Transverse colon (tissue), 4 donors: ENCODE measurements at regions not wholly inside any gene's neighbourhood (a gene's known extent, or its start where the extent isn't known, plus 50 kb on each side); places are given as distances from the start of the nearest gene placed in this dataset.

Experiments used
- DNase-seq: peaks from one replicate; pipeline ENCODE4 v3.0.0-alpha.2; 2019
- H3K27ac ChIP-seq, 4 donors: fragments of 200-600 bp; sonication (generic); 2 replicates each; pipeline ENCODE4 v1.5.1; 2016 to 2018; ENCODE audit warnings: inconsistent platforms in 4 of 4
- H3K27me3 ChIP-seq: fragments of 200-600 bp; sonication (generic); 2 replicates; pipeline ENCODE4 v1.5.1; 2017; ENCODE audit warnings: inconsistent platforms
- H3K36me3 ChIP-seq, 4 donors: fragments of 200-600 bp; sonication (generic); 2 replicates each; pipeline ENCODE4 v1.5.1; 2017 to 2019; ENCODE audit warnings: inconsistent platforms in 4 of 4
- H3K4me1 ChIP-seq, 4 donors: fragments of 200-600 bp; sonication (generic); 2 replicates each; pipeline ENCODE4 v1.5.1; 2017 to 2020; ENCODE audit warnings: inconsistent platforms in 4 of 4
- H3K4me3 ChIP-seq, 4 donors: fragments of 200-600 bp; sonication (generic); 1 replicate in 1 of 4; 2 replicates in 3 of 4; pipeline versions ENCODE4 v1.5.1 to v1.6.1; 2017 to 2019; ENCODE audit warnings: inconsistent platforms in 4 of 4
- H3K9me3 ChIP-seq, 2 donors: fragments of 200-600 bp; sonication (generic); 2 replicates each; pipeline ENCODE4 v1.5.1; 2017 to 2019; ENCODE audit warnings: inconsistent platforms in 2 of 2
- CTCF ChIP-seq, 5 experiments: fragments of 200-600 bp in 3 of 5; fragments of 450-650 bp in 2 of 5; sonication (generic) in 3 of 5; IDR thresholded peaks; 1 replicate in 2 of 5; 2 replicates in 3 of 5; pipeline ENCODE4 v1.5.1; 2016 to 2017; ENCODE audit warnings: antibody characterized with exemption in 5 of 5, inconsistent platforms in 3 of 5, mild to moderate bottlenecking in 2 of 5, moderate library complexity in 1 of 5
- EP300 ChIP-seq: sonication (generic); formaldehyde crosslinking; IDR thresholded peaks from one replicate; pipeline ENCODE4 v1.6.1; 2017; ENCODE audit warnings: antibody characterized with exemption, low read depth
- POLR2A ChIP-seq: fragments of 450-650 bp; IDR thresholded peaks from one replicate; pipeline ENCODE4 v1.6.1; 2016; ENCODE audit warnings: antibody characterized with exemption, mild to moderate bottlenecking, moderate library complexity
- POLR2AphosphoS5 ChIP-seq, 3 donors: sonication (generic); formaldehyde crosslinking; IDR thresholded peaks; one replicate each; pipeline ENCODE4 v1.6.1; 2016; ENCODE audit warnings: antibody characterized with exemption in 3 of 3
- WGBS, 2 donors: methylation state at CpG; one replicate each; pipeline ENCODE4 v1.1.5; 2018; ENCODE audit warnings: low coverage in 1 of 2; 5-methylcytosine and 5-hydroxymethylcytosine counted together
- in situ Hi-C, 4 donors: fragments of 200-750 bp; cut with MboI; loops; one replicate each; pipeline versions ENCODE4 v1.15.0 to v1.15.1; 2017; ENCODE audit warnings: low sequenced_read_pairs in 3 of 4, low pct_ligation_motif_present in 1 of 4, low pct_unique_long_range_greater_than_20kb in 1 of 4
- intact Hi-C: fragments of 100-400 bp; cut with DNase I; formaldehyde crosslinking; loops from one replicate; pipeline ENCODE4 v1.15.1; 2023; ENCODE audit warnings: low total_unique reads

GRCh38 chr1:190908246-190908645 lies 430.6 kb upstream of the BRINP3 start:
- in situ Hi-C loops = no loop called here
- intact Hi-C loops = no loop called here
- Histone ChIP-seq H3K36me3 (no peaks in the 10 kb centered on the region), H3K27ac (no peak overlapping the region), H3K4me1 (no peaks in the 10 kb centered on the region), H3K27me3 (no peaks in the 10 kb centered on the region), H3K4me3 (no peak overlapping the region), H3K9me3 (no peaks in the 10 kb centered on the region)
- TF ChIP-seq EP300 (no peak), POLR2A (no peak), CTCF (IDR thresholded peaks at IDR 0.05) (no peak)
- WGBS, 2 donors = 91 to 92% methylated on average over 1 of the region's 1 CpG
- DNase-seq = no peak

GRCh38 chr1:190908691-190909090 lies 431.0 kb upstream of the BRINP3 start:
- in situ Hi-C loops (no loop called here), intact Hi-C loops (no loop called here)
- H3K27me3 ChIP-seq = no peaks in the 10 kb centered on the region
- no peak overlapping the region for H3K4me3 ChIP-seq
- H3K27ac ChIP-seq = no peak overlapping the region
- DNase-seq = no peak
- H3K4me1 ChIP-seq = no peaks in the 10 kb centered on the region
- H3K36me3 ChIP-seq = no peaks in the 10 kb centered on the region
- H3K9me3 ChIP-seq = no peaks in the 10 kb centered on the region
- TF ChIP-seq POLR2AphosphoS5 (IDR thresholded peaks at IDR 0.05) (no peak), POLR2A (no peak), EP300 (no peak), CTCF (IDR thresholded peaks at IDR 0.05) (no peak)

GRCh38 chr1:190935925-190936324 lies 458.3 kb upstream of the BRINP3 start:
- Histone ChIP-seq H3K4me3 (no peak overlapping the region), H3K36me3 (no peaks in the 10 kb centered on the region), H3K9me3 (no peaks in the 10 kb centered on the region), H3K27me3 (no peaks in the 10 kb centered on the region), H3K27ac (no peak overlapping the region), H3K4me1 (no peaks in the 10 kb centered on the region)
- TF ChIP-seq POLR2AphosphoS5 (IDR thresholded peaks at IDR 0.05) (no peak), CTCF (IDR thresholded peaks at IDR 0.05) (no peak)
- DNase-seq = no peak
- WGBS, 2 donors = 50 to 74% methylated on average over 1 of the region's 1 CpG
- intact Hi-C loops (no loop called here), in situ Hi-C loops (no loop called here)

- H3K36me3 ChIP-seq = no peaks in the 10 kb centered on the region
- H3K4me1 ChIP-seq = no peaks in the 10 kb centered on the region
- H3K4me3 ChIP-seq = no peak overlapping the region
- H3K27me3 ChIP-seq = no peaks in the 10 kb centered on the region
- H3K27ac ChIP-seq = no peak overlapping the region
- TF ChIP-seq EP300 (no peak), POLR2A (no peak), POLR2AphosphoS5 (IDR thresholded peaks at IDR 0.05) (no peak), CTCF (IDR thresholded peaks at IDR 0.05) (no peak)
- no peak for DNase-seq
- 85 to 92% methylated on average over 1 of the region's 1 CpG for WGBS, 2 donors
- in situ Hi-C loops = no loop called here
- H3K9me3 ChIP-seq = no peaks in the 10 kb centered on the region
- intact Hi-C loops = no loop called here
These were observed 458.7 kb upstream of the BRINP3 start for GRCh38 chr1:190936337-190936736.
